Kidney epithelial cell (primary cell): ENCODE measurements at regions not wholly inside any gene's neighbourhood (a gene's known extent, or its start where the extent isn't known, plus 50 kb on each side); places are given as distances from the start of the nearest gene placed in this dataset.

ENCODE experiments used
- DNase-seq: peaks from one replicate; pipeline ENCODE4 v3.0.0-alpha.2; 2010; ENCODE audit warnings: low read depth
- H3K27me3 ChIP-seq: 2 replicates; pipeline ENCODE4 v1.6.0; 2011; ENCODE audit warnings: low read length; ENCODE audit not compliant: control insufficient read depth, insufficient read depth
- H3K36me3 ChIP-seq: 2 replicates; pipeline ENCODE4 v1.5.1; 2011; ENCODE audit warnings: low read length; ENCODE audit not compliant: control insufficient read depth, insufficient read depth
- H3K4me3 ChIP-seq: 2 replicates; pipeline ENCODE4 v1.5.1; 2011; ENCODE audit warnings: low read depth, mild to moderate bottlenecking, control low read depth, low read length
- TF ChIP-seq, protein P1 (sequence below): IDR thresholded peaks from 2 replicates; pipeline ENCODE4 v1.5.1; 2011; ENCODE audit warnings: mild to moderate bottlenecking, moderate library complexity, low read length, control low read depth, inconsistent platforms; ENCODE audit not compliant: insufficient read depth, poor library complexity, severe bottlenecking

- Histone ChIP-seq H3K27me3 (no peaks in the 10 kb centered on the region), H3K4me3 (no peak overlapping the region), H3K36me3 (no peaks in the 10 kb centered on the region)
- TF ChIP-seq, protein P1, sequence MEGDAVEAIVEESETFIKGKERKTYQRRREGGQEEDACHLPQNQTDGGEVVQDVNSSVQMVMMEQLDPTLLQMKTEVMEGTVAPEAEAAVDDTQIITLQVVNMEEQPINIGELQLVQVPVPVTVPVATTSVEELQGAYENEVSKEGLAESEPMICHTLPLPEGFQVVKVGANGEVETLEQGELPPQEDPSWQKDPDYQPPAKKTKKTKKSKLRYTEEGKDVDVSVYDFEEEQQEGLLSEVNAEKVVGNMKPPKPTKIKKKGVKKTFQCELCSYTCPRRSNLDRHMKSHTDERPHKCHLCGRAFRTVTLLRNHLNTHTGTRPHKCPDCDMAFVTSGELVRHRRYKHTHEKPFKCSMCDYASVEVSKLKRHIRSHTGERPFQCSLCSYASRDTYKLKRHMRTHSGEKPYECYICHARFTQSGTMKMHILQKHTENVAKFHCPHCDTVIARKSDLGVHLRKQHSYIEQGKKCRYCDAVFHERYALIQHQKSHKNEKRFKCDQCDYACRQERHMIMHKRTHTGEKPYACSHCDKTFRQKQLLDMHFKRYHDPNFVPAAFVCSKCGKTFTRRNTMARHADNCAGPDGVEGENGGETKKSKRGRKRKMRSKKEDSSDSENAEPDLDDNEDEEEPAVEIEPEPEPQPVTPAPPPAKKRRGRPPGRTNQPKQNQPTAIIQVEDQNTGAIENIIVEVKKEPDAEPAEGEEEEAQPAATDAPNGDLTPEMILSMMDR = no peak
- no peak for DNase-seq
Observed at GRCh38 chr2:142325870-142326269, 195.1 kb upstream of the LRP1B start.

- H3K36me3 ChIP-seq = no peaks in the 10 kb centered on the region
- no peaks in the 10 kb centered on the region for H3K27me3 ChIP-seq
- no peak overlapping the region for H3K4me3 ChIP-seq
- TF ChIP-seq, protein P1 = no peak
- DNase-seq = no peak
Observed at GRCh38 chr2:142323206-142323605, 192.4 kb upstream of the LRP1B start.

DNA sequence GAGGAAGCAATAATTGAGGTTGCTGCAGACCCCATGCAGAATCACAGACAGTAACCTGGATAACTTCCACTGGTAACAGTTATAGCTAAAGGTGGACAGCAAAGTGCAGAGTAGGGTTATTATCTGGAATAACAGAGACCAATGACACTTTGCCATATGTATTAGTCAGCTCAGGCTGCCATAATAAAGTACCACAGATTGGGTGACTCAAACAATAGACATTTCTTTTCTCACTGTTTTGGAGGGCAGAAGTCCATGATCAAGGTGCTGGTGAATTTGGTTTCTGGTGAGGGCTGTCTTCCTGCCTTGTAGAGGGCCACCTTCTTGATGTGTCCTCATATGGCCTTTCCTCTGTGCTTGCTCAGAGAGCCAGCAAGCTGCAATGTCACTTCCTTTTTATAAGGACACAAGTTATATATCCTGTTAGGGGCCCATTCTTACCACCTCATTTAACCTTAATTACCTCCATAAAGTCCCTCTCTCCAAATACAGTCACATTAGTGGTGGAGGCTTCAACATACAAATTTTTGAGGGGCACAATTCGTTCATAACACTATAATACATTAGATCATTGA lies 191.0 kb upstream of the LRP1B start:
- Histone ChIP-seq H3K36me3 (no peaks in the 10 kb centered on the region), H3K4me3 (no peak overlapping the region), H3K27me3 (no peaks in the 10 kb centered on the region)
- DNase-seq = no peak
- TF ChIP-seq, protein P1 = no peak

DNA sequence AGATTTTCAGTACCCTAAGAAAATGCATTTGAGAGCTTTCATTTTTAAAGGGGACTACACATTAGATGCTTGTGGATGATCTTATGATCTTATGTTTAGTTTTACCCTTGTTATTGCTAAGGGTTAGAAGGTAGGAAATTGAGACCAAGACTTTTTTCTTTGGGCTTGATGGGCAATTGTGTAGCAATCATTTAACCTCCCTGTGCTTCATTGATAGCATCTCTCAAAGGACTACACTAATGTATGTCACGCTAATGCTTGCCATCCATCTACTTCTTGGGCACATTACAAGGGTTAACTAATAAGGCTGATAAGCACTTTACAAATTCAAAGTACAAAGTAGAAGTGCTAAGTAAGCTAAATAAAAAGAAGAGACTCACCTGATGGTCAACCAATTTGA lies 189.3 kb upstream of the LRP1B start:
- Histone ChIP-seq H3K36me3 (no peaks in the 10 kb centered on the region), H3K4me3 (no peak overlapping the region), H3K27me3 (no peaks in the 10 kb centered on the region)
- no peak for DNase-seq
- TF ChIP-seq, protein P1 = no peak

DNA sequence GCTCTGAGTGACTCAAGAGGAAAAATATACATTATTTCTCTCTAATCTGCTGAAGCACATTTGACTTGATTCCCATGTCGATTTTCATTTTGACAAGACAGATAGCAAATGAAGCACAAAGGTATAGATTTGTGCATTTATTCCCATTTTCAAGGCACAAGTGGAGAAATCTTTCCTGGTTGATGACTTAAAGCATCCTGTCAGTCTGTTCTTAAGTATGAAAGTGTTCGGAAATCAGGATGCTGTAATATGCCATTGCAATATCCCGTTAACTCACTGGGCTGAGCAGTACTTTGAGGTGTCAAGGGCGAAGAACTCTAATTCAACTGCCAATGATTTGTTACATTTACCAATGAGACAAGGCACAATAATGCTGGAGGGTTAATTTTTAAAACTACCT lies 185.2 kb upstream of the LRP1B start:
- H3K4me3 ChIP-seq = no peak overlapping the region
- TF ChIP-seq, protein P1 = no peak
- DNase-seq = no peak
- H3K27me3 ChIP-seq = no peaks in the 10 kb centered on the region
- H3K36me3 ChIP-seq = no peaks in the 10 kb centered on the region

GRCh38 chr2:142315346-142315745 lies 184.5 kb upstream of the LRP1B start:
- Histone ChIP-seq H3K4me3 (no peak overlapping the region), H3K36me3 (no peaks in the 10 kb centered on the region), H3K27me3 (no peaks in the 10 kb centered on the region)
- TF ChIP-seq, protein P1 = no peak
- DNase-seq = no peak
